ENCODE measurements at regions not wholly inside any gene's neighbourhood (a gene's known extent, or its start where the extent isn't known, plus 50 kb on each side); places are given as distances from the start of the nearest gene placed in this dataset. TPM values are rescaled to one million over a fixed set of nuclear protein-coding genes. Genes with fewer than 3 reads are reported as not detected.
"Not testable (repeated sequence)": the region's sequence is repeated elsewhere in the genome, so short reads cannot be mapped to it uniquely, and the experiment has no call there.

- TF ChIP-seq POLR2A (IDR thresholded peaks at IDR 0.05) (no peak), CTCF (IDR thresholded peaks at IDR 0.05) (no peak)
- no peak for DNase-seq
- no peak overlapping the region for H3K27ac ChIP-seq
- H3K4me3 ChIP-seq: no peak overlapping the region
- H3K27me3 ChIP-seq: no peaks in the 10 kb centered on the region
- no peaks in the 10 kb centered on the region for H3K36me3 ChIP-seq
- intact Hi-C loops (cut with DNase I; ENCODE audit: low total_unique reads): no loop called here
- H3K4me1 ChIP-seq: no peaks in the 10 kb centered on the region
- no peaks in the 10 kb centered on the region for H3K9me3 ChIP-seq
Measured at GRCh38 chr4:189874591-189874990, 66.1 kb upstream of the FRG1 start.

- intact Hi-C loops (cut with DNase I; ENCODE audit: low total_unique reads); H3K9me3 ChIP-seq; H3K36me3 ChIP-seq; H3K27ac ChIP-seq; H3K4me3 ChIP-seq; H3K4me1 ChIP-seq; H3K27me3 ChIP-seq: not testable (repeated sequence)
- DNase-seq: peak; percentile 13 to 40
Measured at GRCh38 chr4:189881190-189881589, 59.5 kb upstream of the FRG1 start.

GRCh38 chr4:189888407-189888806, 52.3 kb upstream of the FRG1 start:
- H3K36me3 ChIP-seq; intact Hi-C loops (cut with DNase I; ENCODE audit: low total_unique reads); H3K27me3 ChIP-seq; H3K4me3 ChIP-seq; H3K9me3 ChIP-seq; H3K27ac ChIP-seq; DNase-seq; H3K4me1 ChIP-seq: not testable (repeated sequence)

Small RNA genes lying in the stretch of these regions (small RNA-seq; reads per million reads assigned to genes)
- gene RNU1-51P (not detected), gene RNU7-192P (not detected)
